ENCODE measurements at regions not wholly inside any gene's neighbourhood (a gene's known extent, or its start where the extent isn't known, plus 50 kb on each side); places are given as distances from the start of the nearest gene placed in this dataset.

GRCh38 chr4:123343400-123344041 lies 53.1 kb upstream of the SPRY1 start:
- no peaks in the 10 kb centered on the region for H3K4me1 Mint-ChIP-seq
- ATAC-seq: no peak
- H3K9me3 Mint-ChIP-seq: no peaks in the 10 kb centered on the region
- no peak for DNase-seq
- H3K27ac Mint-ChIP-seq: no peak overlapping the region
- H3K4me3 Mint-ChIP-seq: no peak overlapping the region
- H3K27me3 Mint-ChIP-seq: peaks cover 15% of the 10 kb centered on the region

DNA sequence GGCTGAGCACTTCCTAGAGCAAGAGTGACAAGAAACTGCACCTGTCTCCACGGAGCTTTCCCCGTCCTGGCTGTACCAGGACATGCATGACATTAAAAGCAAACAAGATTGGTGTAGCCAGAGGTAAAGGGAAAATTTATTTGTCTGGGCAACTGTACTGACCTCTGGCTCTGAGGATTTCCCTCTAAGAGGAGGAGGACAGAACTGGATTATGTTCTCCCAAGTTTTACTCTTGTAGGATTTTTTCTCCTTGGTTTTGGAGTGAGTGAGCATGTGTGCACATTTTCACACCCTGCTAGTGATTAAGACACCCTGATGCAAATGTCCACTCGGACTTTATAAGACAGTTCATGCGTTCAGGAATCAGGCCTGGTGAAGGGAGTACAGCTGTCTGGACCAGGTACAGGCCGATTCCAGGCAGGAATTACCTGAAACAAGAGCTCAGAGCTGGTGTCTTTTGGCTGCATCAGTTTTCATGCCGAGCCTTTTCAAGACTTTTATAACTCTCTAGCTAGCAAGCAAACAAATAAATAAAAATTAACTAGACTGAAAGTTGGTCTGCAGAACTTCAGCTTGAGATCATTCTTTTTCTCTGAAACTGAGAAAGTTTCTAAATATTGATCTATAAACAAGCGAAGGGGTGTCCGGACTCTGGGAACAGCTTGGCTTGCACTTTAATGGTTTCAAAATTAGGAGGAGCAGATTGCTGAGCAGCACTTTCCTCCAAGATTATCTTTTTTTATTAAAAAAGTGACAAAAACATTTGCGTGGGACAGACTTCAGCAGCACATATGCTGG lies 51.3 kb upstream of the SPRY1 start:
- no peak overlapping the region for H3K4me3 Mint-ChIP-seq
- no peaks in the 10 kb centered on the region for H3K9me3 Mint-ChIP-seq
- peaks cover 12% of the 10 kb centered on the region for H3K27me3 Mint-ChIP-seq
- ATAC-seq (no peak), DNase-seq (no peak)
- no peaks in the 10 kb centered on the region for H3K4me1 Mint-ChIP-seq
- H3K27ac Mint-ChIP-seq: no peak overlapping the region

DNA sequence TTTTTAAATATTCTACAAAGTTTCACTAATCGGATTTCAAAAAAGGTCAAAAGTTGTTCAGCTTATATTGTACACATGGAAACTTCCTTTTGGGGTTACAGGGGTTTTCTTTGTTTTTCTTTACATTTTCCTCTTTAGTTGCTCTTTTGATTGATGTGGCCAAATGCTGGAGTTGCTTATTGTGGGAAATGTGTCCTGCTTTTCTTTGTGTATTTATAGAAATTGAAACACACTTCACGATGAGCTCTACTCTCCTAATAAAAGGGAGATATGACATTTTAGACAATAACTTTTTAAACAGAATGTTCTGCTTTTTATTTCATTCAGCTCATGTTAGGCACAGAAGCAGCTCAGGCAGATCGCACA lies 50.7 kb upstream of the SPRY1 start:
- no peak for DNase-seq
- ATAC-seq: no peak
- no peaks in the 10 kb centered on the region for H3K9me3 Mint-ChIP-seq
- peaks cover 12% of the 10 kb centered on the region for H3K27me3 Mint-ChIP-seq
- H3K4me3 Mint-ChIP-seq: no peak overlapping the region
- H3K4me1 Mint-ChIP-seq: no peaks in the 10 kb centered on the region
- no peak overlapping the region for H3K27ac Mint-ChIP-seq

DNA sequence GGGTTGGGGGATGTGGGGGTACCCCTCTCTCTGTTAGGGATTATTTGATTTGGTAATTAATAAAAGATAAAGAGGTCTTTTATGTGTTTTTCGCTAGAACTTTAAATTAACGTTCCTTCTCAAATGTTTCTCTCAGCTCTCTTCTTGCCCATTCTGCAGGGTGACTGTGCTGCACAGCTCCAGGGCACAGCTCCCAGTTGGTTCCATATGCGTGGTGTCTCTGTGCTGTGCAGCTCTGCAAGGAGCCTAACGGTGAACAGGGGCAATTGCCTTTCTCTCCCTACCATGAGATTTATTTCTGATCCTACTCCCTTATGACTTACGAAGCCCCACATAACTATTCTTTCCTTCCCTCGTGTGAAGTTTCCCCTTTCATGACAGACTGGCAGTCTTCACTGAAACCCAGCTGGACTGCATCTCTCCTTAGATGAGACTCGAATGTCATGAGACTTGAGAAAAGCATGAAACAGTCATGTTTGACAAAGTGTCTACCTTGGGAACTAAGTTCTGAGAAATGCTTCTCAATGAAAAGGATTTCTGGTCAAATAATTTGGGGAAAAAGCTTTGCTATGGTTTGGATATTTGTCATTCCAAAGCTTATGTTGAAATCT lies 50.2 kb upstream of the SPRY1 start:
- Mint-ChIP-seq H3K27ac (no peak overlapping the region), H3K4me3 (no peak overlapping the region), H3K9me3 (no peaks in the 10 kb centered on the region), H3K4me1 (no peaks in the 10 kb centered on the region), H3K27me3 (peaks cover 12% of the 10 kb centered on the region)
- DNase-seq (no peak), ATAC-seq (no peak)
